22Rv1 (cell line): ENCODE measurements at regions not wholly inside any gene's neighbourhood (a gene's known extent, or its start where the extent isn't known, plus 50 kb on each side); places are given as distances from the start of the nearest gene placed in this dataset.

Experiments used
- ZFX ChIP-seq: fragments of 450-650 bp; IDR thresholded peaks from 2 replicates; pipeline ENCODE4 v1.6.1; 2017; ENCODE audit warnings: antibody characterized with exemption, borderline replicate concordance
- TF ChIP-seq, protein P1 (sequence below): fragments of 450-650 bp; IDR thresholded peaks from 2 replicates; pipeline ENCODE4 v1.5.1; 2017; ENCODE audit warnings: mild to moderate bottlenecking

DNA sequence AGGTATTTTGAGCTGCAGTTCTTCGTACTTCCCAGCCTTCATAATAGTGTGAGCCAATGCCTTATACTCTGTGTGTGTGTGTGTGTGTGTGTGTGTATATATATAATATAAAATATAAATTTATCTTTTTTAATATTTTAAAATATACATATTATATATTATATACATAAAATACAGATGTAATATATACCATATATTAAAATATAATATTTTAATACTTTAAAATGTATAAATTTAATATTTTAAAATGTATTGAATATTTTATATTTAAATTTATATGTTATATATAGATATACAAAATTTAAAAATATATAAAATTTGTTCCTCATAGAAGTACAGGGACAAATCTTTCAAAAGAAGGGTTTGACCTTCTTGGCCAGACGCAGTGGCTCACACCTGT lies 53.7 kb upstream of the CARD18 start:
- TF ChIP-seq, protein P1, sequence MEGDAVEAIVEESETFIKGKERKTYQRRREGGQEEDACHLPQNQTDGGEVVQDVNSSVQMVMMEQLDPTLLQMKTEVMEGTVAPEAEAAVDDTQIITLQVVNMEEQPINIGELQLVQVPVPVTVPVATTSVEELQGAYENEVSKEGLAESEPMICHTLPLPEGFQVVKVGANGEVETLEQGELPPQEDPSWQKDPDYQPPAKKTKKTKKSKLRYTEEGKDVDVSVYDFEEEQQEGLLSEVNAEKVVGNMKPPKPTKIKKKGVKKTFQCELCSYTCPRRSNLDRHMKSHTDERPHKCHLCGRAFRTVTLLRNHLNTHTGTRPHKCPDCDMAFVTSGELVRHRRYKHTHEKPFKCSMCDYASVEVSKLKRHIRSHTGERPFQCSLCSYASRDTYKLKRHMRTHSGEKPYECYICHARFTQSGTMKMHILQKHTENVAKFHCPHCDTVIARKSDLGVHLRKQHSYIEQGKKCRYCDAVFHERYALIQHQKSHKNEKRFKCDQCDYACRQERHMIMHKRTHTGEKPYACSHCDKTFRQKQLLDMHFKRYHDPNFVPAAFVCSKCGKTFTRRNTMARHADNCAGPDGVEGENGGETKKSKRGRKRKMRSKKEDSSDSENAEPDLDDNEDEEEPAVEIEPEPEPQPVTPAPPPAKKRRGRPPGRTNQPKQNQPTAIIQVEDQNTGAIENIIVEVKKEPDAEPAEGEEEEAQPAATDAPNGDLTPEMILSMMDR = no peak
- no peak for TF ChIP-seq ZFX
